Kidney epithelial cell (primary cell): ENCODE measurements at regions not wholly inside any gene's neighbourhood (a gene's known extent, or its start where the extent isn't known, plus 50 kb on each side); places are given as distances from the start of the nearest gene placed in this dataset.

ENCODE experiments used
- DNase-seq: peaks from one replicate; pipeline ENCODE4 v3.0.0-alpha.2; 2010; ENCODE audit warnings: low read depth
- H3K27me3 ChIP-seq: 2 replicates; pipeline ENCODE4 v1.6.0; 2011; ENCODE audit warnings: low read length; ENCODE audit not compliant: control insufficient read depth, insufficient read depth
- H3K36me3 ChIP-seq: 2 replicates; pipeline ENCODE4 v1.5.1; 2011; ENCODE audit warnings: low read length; ENCODE audit not compliant: control insufficient read depth, insufficient read depth
- H3K4me3 ChIP-seq: 2 replicates; pipeline ENCODE4 v1.5.1; 2011; ENCODE audit warnings: low read depth, mild to moderate bottlenecking, control low read depth, low read length
- TF ChIP-seq, protein P1 (sequence below): IDR thresholded peaks from 2 replicates; pipeline ENCODE4 v1.5.1; 2011; ENCODE audit warnings: mild to moderate bottlenecking, moderate library complexity, low read length, control low read depth, inconsistent platforms; ENCODE audit not compliant: insufficient read depth, poor library complexity, severe bottlenecking

- no peak for DNase-seq
- TF ChIP-seq, protein P1, sequence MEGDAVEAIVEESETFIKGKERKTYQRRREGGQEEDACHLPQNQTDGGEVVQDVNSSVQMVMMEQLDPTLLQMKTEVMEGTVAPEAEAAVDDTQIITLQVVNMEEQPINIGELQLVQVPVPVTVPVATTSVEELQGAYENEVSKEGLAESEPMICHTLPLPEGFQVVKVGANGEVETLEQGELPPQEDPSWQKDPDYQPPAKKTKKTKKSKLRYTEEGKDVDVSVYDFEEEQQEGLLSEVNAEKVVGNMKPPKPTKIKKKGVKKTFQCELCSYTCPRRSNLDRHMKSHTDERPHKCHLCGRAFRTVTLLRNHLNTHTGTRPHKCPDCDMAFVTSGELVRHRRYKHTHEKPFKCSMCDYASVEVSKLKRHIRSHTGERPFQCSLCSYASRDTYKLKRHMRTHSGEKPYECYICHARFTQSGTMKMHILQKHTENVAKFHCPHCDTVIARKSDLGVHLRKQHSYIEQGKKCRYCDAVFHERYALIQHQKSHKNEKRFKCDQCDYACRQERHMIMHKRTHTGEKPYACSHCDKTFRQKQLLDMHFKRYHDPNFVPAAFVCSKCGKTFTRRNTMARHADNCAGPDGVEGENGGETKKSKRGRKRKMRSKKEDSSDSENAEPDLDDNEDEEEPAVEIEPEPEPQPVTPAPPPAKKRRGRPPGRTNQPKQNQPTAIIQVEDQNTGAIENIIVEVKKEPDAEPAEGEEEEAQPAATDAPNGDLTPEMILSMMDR: no peak
- Histone ChIP-seq H3K27me3 (no peaks in the 10 kb centered on the region), H3K36me3 (no peaks in the 10 kb centered on the region), H3K4me3 (no peak overlapping the region)
These were observed 117.3 kb upstream of the PPP2R2B start for GRCh38 chr5:146995878-146996277.

DNA sequence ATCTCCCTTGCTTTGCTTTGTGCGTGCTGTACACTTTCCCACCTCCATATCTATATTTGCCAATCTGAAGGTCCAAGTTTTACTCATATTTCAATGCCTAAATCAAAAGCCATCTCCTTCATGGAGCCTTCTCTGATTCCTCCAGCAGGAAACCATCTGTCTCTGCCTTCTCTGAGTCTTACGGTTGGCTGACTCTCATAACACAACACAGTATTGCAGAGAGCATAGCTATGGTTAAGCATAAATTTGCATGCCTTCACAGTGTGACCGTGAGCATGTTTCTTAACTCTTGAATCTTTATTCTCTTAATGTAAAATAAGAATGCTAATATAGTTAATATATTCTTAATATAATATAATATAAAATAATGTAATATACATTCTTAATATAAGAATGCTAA, 136.8 kb upstream of the PPP2R2B start:
- TF ChIP-seq, protein P1: no peak

GRCh38 chr5:147017191-147017590, 138.6 kb upstream of the PPP2R2B start:
- TF ChIP-seq, protein P1: no peak
- Histone ChIP-seq H3K27me3 (no peaks in the 10 kb centered on the region), H3K36me3 (no peaks in the 10 kb centered on the region)

More for the DNA sequence above, 136.8 kb upstream of the PPP2R2B start:
- Histone ChIP-seq H3K27me3 (no peaks in the 10 kb centered on the region), H3K36me3 (no peaks in the 10 kb centered on the region), H3K4me3 (no peak overlapping the region)
- DNase-seq: no peak

GRCh38 chr5:147017621-147018020, 139.1 kb upstream of the PPP2R2B start:
- DNase-seq: no peak
- Histone ChIP-seq H3K27me3 (no peaks in the 10 kb centered on the region), H3K36me3 (no peaks in the 10 kb centered on the region), H3K4me3 (no peak overlapping the region)
- TF ChIP-seq, protein P1: no peak

More at GRCh38 chr5:147017191-147017590, 138.6 kb upstream of the PPP2R2B start:
- H3K4me3 ChIP-seq: no peak overlapping the region
- DNase-seq: no peak

DNA sequence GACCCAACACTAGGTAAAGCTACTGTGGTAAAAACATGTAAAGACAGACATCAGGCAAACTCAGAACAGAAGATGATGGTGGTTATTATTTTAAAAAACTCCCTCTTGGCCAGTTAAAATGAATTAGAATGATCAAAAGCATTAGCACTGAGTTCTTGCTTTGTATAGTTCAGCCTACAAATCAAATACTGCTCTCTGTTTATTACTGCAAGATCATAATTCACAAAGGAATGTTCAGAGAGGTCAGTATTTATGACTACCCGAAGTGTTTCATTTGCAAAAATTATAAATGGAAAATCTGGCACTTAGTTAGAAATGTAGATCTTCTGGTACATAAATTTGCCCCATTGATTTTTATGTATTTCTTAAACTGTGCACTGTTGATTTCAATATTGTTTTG, 140.3 kb upstream of the PPP2R2B start:
- no peaks in the 10 kb centered on the region for H3K27me3 ChIP-seq
- H3K4me3 ChIP-seq: no peak overlapping the region
- TF ChIP-seq, protein P1: no peak
- DNase-seq: no peak
- H3K36me3 ChIP-seq: no peaks in the 10 kb centered on the region

- DNase-seq: no peak
These were observed 158.2 kb upstream of the PPP2R2B start for GRCh38 chr5:147036691-147037245.

More at GRCh38 chr5:147036691-147037245, 158.2 kb upstream of the PPP2R2B start:
- no peaks in the 10 kb centered on the region for H3K27me3 ChIP-seq
- H3K36me3 ChIP-seq: no peaks in the 10 kb centered on the region
- TF ChIP-seq, protein P1: no peak
- H3K4me3 ChIP-seq: no peak overlapping the region
